DMS153 (cell line): ENCODE measurements at regions not wholly inside any gene's neighbourhood (a gene's known extent, or its start where the extent isn't known, plus 50 kb on each side); places are given as distances from the start of the nearest gene placed in this dataset.
"Not testable (repeated sequence)": the region's sequence is repeated elsewhere in the genome, so short reads cannot be mapped to it uniquely, and the experiment has no call there.

Source experiments
- DNase-seq: peaks from one replicate; lab custom pipeline; 2025; lab: John Stamatoyannopoulos, UW

DNA sequence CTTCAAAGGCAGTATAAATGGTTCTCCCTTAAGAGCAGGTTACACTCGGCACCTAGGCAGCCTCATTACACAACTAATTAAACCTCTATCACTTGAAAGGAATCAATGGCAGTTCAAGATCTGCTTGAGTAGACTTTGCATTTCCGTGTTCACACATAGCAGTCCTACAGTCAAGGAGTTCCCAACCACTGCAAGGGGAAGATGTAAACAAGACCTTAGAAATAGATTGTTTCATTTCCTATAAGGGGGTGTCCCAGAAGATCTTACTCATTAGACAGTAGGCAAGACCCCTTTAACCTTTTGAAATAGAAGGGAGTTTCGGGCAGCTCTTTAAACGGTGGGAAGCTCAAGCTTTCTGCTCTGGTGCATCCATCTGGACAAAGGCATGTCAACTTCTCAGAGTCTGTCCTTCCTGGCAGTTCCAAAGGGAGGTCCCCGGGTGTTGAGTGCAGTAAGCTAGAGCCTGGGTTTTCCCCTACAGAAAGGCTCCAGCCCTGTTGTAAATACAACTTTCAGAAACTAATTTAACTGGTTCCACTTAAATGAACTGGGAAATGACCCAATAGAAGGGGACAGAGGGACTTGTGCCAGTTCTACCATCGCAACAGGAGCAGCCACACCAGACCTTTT lies 150.8 kb downstream of the RBMX2 start:
- no peak for DNase-seq

DNA sequence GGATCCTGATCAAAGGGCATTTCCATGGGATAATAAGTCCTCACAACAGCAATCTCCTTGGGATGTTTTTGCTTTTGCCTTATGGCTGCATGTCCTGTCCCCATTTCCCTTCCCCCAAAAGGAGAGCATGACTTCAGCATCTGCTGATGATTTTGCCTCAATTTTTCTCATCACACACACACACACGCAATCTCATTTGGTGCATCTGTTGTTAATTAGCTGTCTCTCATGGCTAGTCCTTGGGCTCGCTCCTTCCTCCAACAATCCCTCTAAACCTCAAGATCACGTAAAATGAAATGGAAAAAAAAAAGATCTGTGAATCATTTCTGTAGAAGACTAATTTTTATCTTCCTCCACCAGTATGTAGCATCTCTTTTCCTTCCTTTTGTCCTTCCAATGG lies 153.6 kb downstream of the RBMX2 start:
- DNase-seq, result no peak

DNA sequence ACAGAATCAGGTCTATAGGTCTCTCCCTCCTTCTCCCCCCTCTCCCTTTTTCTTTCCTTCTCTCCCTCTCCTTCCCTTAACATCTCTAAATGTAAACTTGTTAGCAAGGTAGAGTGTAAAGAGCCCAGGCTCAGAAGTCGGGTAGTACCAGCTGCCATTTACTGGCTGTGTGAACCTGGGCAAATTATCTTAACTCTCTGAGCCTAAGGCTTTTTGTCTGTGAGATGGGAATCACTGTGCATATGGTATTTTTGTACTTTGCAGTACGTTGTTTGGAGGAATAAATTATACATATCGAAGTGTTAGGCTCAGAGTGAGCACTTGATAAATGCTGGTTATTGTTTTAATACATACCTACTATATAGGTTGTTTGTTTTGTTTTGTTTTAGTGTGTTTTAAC lies 154.0 kb downstream of the RBMX2 start:
- DNase-seq, result no peak

DNA sequence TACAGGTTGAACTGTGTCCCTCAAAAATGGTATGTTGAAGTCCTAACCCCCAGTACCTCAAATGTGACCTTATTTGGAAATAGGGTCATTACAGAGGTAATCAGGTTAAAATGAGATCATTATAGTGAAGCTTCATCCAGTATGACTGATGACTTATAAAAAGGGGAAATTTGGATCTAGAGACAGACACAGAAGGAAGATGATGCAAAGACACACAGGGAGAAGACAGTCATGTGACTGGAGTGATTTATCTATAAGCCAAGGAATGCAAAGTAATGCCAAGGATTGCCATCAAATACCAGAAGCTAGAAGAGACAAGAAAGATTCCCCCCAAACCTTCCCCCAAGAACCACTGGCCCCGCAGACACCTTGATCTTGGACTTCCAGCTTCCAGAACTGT lies 155.2 kb downstream of the RBMX2 start:
- no peak for DNase-seq

DNA sequence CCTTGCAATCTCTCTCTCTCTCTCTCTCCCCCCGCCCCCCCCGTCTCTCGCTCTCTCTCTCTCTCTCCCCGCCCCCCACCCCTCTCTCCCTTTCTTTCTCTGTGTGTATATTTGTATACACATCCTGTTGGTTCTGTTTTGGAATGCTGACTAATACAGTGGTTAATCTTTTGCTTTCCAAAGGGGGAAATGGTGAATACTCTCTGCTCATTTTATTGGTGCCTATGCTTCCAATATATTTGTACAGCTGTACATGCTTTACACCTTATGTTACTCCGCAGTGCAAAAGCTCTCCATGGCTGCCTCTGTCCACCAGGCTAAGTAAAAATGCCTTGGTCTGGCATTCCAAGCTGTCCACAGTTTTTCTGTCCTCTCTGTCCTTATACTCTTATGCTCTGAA lies 158.8 kb downstream of the RBMX2 start:
- no peak for DNase-seq

DNA sequence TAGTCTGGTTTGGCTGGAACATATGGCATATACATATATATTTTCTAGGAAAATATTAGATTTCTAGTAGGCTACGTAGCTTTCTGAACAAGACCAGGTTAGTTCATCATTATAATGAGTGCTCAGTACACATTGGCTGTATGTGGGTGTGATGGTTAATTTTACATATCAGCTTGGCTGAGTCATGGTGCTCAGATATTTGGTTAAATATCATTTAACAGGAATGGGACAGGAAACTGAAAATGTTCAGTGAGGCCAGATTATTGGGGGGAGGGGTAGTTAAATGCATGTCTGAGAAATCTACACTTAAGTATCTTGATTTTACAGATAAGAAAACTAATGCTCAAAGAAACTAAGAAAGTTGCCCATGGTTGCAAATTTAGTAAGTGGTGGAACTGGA lies 160.1 kb downstream of the RBMX2 start:
- no peak for DNase-seq

DNA sequence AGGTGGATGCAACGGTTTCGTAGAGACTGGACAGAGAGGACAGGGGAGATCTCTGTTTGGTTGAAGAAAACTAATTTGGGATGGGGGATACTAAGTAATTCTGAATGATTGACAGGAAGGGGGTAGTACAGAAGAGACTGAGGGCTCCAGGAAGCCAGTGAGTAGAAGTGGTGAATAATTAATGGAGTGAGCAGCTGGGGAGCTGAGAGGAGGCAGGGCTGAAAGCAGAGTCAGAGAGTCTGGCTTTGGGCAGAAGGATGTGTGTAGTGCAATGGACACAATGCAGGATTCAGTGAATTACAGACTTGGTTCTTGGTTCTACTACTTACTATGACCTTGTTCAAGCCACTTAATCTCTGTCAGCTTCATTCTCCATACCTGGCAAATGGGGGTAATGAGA lies 161.7 kb downstream of the RBMX2 start:
- DNase-seq, result no peak

DNA sequence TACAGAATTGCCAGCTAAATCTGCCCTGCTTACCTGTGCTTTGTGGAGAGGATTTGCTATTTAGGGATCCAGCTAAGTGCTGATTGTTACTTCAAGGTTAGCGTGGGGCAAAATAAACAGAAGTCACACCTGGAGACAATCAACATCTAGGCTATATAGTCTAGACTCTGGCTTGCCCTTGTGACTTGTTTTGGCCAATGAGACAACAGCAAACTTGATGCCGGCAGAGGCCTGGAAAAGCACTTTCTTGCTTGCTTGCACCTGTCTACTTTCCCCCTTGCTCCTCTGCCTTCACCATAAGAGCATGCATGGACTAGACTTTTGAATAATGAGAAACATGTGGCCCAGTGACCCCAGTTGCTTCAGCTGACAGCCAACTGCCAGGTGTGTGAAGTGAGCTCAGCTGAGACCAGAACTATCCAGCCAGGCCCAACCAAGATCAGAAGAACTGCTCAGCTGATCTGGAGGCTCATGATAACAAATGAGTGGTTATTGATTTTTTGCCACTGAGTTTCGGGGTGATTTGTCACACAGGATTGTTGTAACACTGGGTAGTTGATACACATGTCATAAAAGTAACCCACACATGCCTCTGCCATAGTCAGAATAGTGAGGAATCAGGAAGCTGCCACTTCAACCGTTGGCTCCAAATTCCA lies 164.4 kb downstream of the RBMX2 start:
- no peak for DNase-seq

DNA sequence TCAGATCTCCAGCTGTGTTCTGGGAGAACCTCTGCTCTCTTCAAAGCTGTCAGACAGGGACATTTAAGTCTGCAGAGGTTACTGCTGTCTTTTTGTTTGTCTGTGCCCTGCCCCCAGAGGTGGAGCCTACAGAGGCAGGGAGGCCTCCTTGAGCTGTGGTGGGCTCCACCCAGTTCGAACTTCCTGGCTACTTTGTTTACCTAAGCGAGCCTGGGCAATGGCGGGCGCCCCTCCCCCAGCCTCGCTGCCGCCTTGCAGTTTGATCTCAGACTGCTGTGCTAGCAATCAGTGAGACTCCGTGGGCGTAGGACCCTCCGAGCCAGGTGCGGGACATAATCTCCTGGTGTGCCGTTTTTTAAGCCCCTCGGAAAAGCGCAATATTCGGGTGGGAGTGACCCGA lies 171.2 kb downstream of the RBMX2 start:
- DNase-seq, result not testable (repeated sequence)
